Brain microvascular endothelial cell (primary cell): ENCODE measurements at regions not wholly inside any gene's neighbourhood (a gene's known extent, or its start where the extent isn't known, plus 50 kb on each side); places are given as distances from the start of the nearest gene placed in this dataset.

ENCODE experiments used
- DNase-seq: peaks from one replicate; pipeline ENCODE4 v3.0.0-alpha.2; 2020
- H3K27ac ChIP-seq: fragments of 250-450 bp; sonication (Bioruptor Pico); 2 replicates; pipeline ENCODE4 v1.5.1; 2020; ENCODE audit warnings: mild to moderate bottlenecking, moderate library complexity
- H3K27me3 ChIP-seq: fragments of 250-450 bp; sonication (Bioruptor Pico); replicated peaks from 2 replicates; pipeline ENCODE4 v1.5.1; 2020; ENCODE audit warnings: mild to moderate bottlenecking
- H3K36me3 ChIP-seq: fragments of 250-450 bp; sonication (Bioruptor Pico); replicated peaks from 2 replicates; pipeline ENCODE4 v1.5.1; 2020; ENCODE audit warnings: mild to moderate bottlenecking
- H3K4me3 ChIP-seq: 2 replicates; pipeline ENCODE4 v1.5.1; 2011; ENCODE audit warnings: low read depth, mild to moderate bottlenecking, control low read depth, low read length, moderate library complexity
- in situ Hi-C: cut with HindIII; loops from 2 replicates; pipeline ENCODE4 v1.10.0; 2017; ENCODE audit warnings: low sequenced_read_pairs, low pct_ligation_motif_present
- TF ChIP-seq, protein P1 (sequence below): IDR thresholded peaks from 2 replicates; pipeline ENCODE4 v1.5.1; 2011; ENCODE audit warnings: low read depth, mild to moderate bottlenecking, moderate library complexity, low read length, control low read depth, inconsistent platforms; ENCODE audit errors: missing control alignments

DNA sequence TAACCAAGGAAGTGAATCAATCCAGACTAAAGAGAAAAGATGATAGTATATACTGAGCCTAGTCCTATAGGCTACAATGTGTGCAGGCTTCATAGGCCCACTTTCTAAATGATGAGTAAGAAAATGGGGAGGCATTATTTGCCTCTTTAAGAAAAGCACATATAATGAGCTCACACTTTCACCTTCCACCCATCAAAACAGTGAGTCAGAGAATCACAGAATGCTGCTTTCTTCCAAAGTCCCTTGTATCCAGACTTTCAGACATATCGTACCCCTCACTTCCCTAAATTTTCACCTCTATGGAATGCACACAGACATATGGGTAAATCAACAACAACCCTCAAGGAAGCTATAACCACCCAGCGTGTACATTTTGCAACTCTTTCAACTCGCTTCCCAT is 286.4 kb upstream of the PRKD1 start:
- in situ Hi-C loops = no loop called here

DNA sequence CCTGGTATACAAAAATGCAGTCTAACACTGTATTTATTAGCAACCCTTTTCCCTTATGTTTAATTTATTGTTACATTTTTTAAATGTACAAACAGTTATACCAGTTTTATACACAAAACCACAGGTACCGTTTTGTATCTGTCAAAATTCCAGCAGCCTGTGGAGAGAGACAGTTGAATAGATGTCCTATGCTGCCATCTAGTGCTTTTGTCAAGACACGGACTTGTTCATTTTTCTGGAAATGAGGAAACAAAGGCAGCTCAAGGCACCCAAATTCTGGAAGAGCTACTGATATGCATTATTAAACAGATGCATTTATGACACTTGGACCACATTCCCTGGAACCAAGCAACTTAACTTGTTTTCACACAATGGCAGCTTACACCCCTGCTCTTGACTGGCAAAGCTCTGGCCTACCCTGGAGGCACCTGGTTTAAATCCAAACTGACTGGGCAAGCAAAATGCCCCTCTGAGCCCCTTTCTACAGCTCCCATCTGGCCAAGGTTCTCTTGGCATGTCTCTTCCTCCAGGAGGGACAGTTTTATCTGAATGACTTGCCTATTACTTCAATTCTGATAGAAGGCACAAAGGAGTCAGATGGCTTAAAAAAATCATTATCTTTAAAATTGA is 286.9 kb upstream of the PRKD1 start:
- in situ Hi-C loops = no loop called here
- no peaks in the 10 kb centered on the region for H3K27me3 ChIP-seq
- H3K36me3 ChIP-seq = no peaks in the 10 kb centered on the region
- TF ChIP-seq, protein P1, sequence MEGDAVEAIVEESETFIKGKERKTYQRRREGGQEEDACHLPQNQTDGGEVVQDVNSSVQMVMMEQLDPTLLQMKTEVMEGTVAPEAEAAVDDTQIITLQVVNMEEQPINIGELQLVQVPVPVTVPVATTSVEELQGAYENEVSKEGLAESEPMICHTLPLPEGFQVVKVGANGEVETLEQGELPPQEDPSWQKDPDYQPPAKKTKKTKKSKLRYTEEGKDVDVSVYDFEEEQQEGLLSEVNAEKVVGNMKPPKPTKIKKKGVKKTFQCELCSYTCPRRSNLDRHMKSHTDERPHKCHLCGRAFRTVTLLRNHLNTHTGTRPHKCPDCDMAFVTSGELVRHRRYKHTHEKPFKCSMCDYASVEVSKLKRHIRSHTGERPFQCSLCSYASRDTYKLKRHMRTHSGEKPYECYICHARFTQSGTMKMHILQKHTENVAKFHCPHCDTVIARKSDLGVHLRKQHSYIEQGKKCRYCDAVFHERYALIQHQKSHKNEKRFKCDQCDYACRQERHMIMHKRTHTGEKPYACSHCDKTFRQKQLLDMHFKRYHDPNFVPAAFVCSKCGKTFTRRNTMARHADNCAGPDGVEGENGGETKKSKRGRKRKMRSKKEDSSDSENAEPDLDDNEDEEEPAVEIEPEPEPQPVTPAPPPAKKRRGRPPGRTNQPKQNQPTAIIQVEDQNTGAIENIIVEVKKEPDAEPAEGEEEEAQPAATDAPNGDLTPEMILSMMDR = peak; percentile 68
- DNase-seq = peak; percentile 39
- H3K27ac ChIP-seq = no peak overlapping the region
- no peak overlapping the region for H3K4me3 ChIP-seq

More for the DNA sequence above, 286.4 kb upstream of the PRKD1 start:
- Histone ChIP-seq H3K27me3 (no peaks in the 10 kb centered on the region), H3K27ac (no peak overlapping the region), H3K36me3 (no peaks in the 10 kb centered on the region), H3K4me3 (no peak overlapping the region)
- no peak for DNase-seq
- TF ChIP-seq, protein P1 = no peak

DNA sequence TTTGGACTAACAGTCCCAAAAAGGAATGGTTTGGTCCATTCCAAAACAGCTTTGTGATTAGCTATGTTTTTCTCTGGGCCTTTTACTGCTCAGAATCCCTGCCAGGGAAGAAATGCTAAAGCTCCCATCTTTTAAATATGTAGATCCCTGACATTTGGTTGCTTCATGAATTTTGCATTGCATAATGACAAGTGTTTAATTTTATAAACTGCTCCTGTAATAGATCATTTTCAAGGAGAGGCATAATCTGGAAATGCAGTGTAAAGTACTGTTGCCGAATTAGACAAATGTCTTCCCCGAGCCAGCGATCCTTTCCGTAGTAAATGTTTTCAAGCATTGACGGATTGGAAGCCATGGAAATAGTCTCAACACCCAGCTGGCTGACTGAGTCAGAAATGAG is 291.3 kb upstream of the PRKD1 start:
- H3K27ac ChIP-seq = no peak overlapping the region
- H3K36me3 ChIP-seq = no peaks in the 10 kb centered on the region
- no peak for DNase-seq
- in situ Hi-C loops = no loop called here
- H3K27me3 ChIP-seq = no peaks in the 10 kb centered on the region
- no peak overlapping the region for H3K4me3 ChIP-seq
- TF ChIP-seq, protein P1 = no peak

DNA sequence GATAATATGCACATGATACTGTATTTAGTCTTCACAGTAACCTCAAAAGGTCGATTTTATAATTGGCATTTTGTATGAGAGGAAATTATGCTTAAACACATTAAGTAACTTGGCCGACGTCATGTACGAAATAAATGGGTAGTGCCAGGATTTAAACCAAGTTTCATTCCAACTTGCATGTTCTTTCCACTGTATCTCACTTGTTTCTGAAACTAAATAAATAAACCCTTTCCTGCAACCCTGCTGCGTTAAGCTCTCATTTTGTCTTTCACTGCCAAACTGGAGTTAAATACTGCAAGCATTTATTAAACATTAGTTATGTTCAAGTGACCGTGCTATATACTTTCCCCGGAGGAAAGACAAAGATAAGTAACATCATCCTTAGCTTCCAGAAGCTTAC is 293.9 kb upstream of the PRKD1 start:
- no peaks in the 10 kb centered on the region for H3K27me3 ChIP-seq
- DNase-seq = no peak
- no peak overlapping the region for H3K4me3 ChIP-seq
- in situ Hi-C loops = no loop called here
- H3K27ac ChIP-seq = no peak overlapping the region
- TF ChIP-seq, protein P1 = no peak
- H3K36me3 ChIP-seq = no peaks in the 10 kb centered on the region

DNA sequence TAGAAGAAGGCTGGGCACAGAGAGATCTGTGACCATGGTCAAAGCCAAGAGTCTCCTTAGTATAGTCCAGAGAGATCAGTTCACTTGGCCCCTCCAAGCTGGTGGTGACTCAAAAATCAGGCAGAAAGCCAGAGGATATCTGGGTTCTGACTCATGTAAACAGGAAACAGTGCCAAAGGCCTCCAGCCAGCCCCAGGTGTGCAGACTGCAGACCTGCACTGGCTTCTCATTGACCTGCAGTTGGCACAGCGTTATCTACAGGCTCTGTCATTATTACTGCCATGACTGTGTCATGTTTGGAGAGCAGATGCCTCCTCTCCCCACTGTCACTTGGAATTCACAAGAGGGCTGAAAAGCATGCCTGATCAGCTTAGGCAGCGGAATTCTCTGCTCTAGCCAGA is 295.7 kb upstream of the PRKD1 start:
- Histone ChIP-seq H3K36me3 (no peaks in the 10 kb centered on the region), H3K27me3 (no peaks in the 10 kb centered on the region), H3K4me3 (no peak overlapping the region), H3K27ac (no peak overlapping the region)
- in situ Hi-C loops = no loop called here
- TF ChIP-seq, protein P1 = no peak
- DNase-seq = peak; percentile 76

DNA sequence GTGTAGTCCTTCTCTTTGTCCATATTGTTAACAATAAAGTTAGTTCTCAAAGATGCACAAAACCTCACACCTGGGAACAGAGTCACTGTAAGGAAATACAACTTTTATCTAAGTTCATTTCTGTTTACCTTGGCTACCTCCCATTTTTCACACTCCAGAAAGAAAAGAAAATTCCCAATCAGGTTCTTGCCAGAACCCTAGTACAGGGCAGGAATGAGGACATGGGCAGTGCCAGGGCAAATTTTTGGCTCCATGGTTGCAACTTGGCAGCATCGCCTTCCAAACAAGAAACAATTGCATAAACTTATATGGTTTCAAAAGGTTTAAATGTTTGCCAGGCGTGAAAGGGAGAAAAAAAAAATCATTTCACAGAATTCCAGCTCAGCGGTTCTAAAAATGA is 296.3 kb upstream of the PRKD1 start:
- no peak overlapping the region for H3K27ac ChIP-seq
- no peak overlapping the region for H3K4me3 ChIP-seq
- H3K27me3 ChIP-seq = no peaks in the 10 kb centered on the region
- DNase-seq = no peak
- no peaks in the 10 kb centered on the region for H3K36me3 ChIP-seq
- in situ Hi-C loops = no loop called here
- TF ChIP-seq, protein P1 = no peak
